Medulla oblongata (tissue), 1 donor: ENCODE measurements at regions not wholly inside any gene's neighbourhood (a gene's known extent, or its start where the extent isn't known, plus 50 kb on each side); places are given as distances from the start of the nearest gene placed in this dataset.
"Not testable (repeated sequence)": the region's sequence is repeated elsewhere in the genome, so short reads cannot be mapped to it uniquely, and the experiment has no call there.

Source experiments
- DNase-seq: peaks from one replicate; pipeline ENCODE4 v3.0.0-alpha.2; 2015; ENCODE audit errors: extremely low spot score

- DNase-seq = no peak
Measured at GRCh38 chr15:79157631-79158592, 67.3 kb upstream of the RASGRF1 start.

GRCh38 chr15:79156704-79157375, 66.3 kb upstream of the RASGRF1 start:
- no peak for DNase-seq

- no peak for DNase-seq
Measured at GRCh38 chr15:79154483-79155135, 64.0 kb upstream of the RASGRF1 start.

- DNase-seq = not testable (repeated sequence)
Measured at GRCh38 chr15:79144290-79144689, 53.7 kb upstream of the RASGRF1 start.

- DNase-seq = no peak
Measured at GRCh38 chr15:79140846-79141570, 50.4 kb upstream of the RASGRF1 start.
